ENCODE measurements at regions not wholly inside any gene's neighbourhood (a gene's known extent, or its start where the extent isn't known, plus 50 kb on each side); places are given as distances from the start of the nearest gene placed in this dataset.

DNA sequence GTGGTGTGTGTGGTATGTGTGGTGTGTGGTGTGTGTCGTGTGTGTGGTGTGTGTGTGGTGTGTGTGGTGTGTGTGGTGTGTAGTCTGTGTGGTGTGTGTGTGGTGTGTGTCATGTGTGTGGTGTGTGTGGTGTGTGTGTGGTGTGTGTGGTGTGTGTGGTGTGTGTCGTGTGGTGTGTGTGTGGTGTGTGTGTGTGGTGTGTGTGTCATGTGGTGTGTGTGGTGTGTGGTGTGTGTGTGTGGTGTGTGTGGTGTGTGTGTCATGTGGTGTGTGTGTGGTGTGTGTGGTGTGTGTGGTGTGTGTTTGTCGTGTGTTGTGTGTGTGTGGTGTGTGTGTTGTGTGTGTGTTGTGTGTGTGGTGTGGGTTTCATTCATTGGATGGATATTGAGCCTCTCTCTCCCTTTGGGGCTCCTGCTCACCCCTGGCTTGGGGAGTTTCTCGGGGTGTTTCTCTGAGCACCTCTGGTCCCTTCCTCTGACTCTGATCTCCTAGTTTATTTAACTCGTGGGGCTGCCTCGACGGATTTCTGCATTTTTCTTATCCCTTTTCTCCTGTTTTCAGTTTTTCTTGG is 145.8 kb downstream of the DNAJB6 start:
- DNase-seq = no peak

DNA sequence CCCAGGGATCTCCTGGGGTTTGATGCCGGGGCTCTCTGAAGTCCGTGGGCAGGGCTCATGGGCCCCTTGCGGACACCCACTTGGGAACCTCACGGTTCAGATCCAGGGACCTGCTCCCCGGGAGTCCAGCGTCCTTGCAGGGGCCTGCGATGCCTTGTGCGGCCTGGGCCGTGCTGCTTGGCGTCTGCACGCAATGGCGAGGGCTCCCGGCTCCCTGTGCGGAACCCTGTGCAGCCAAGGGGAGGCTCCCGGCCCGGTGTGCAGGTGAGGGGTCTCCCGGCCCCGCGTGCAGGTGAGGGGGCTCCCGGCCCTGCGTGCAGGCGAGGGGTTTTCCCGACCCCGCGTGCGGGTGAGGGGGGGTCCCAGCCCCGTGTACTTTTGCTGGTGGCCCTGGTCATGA is 146.7 kb downstream of the DNAJB6 start:
- DNase-seq = no peak

DNA sequence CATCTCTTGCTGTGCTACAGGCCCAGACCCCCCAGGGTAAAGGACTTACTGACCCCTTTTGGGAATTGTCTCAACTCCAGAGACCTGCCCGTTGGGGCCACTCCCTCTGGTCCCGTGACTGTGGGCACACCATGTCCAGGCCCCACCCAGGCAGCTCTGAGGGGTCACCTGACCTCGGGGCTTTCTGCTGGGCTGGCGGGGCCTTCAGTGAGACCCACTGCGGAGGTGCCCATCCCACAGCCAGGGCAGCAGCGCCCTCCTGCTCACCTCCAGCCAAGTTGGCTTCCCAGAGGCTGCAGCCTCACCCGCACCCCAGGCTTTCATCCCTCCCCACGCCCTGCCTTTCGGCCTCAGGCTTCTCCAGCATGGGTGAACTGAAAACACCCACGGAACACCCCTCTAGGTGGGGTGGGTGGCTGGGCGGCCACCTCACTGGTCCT is 147.2 kb downstream of the DNAJB6 start:
- no peak for DNase-seq

DNA sequence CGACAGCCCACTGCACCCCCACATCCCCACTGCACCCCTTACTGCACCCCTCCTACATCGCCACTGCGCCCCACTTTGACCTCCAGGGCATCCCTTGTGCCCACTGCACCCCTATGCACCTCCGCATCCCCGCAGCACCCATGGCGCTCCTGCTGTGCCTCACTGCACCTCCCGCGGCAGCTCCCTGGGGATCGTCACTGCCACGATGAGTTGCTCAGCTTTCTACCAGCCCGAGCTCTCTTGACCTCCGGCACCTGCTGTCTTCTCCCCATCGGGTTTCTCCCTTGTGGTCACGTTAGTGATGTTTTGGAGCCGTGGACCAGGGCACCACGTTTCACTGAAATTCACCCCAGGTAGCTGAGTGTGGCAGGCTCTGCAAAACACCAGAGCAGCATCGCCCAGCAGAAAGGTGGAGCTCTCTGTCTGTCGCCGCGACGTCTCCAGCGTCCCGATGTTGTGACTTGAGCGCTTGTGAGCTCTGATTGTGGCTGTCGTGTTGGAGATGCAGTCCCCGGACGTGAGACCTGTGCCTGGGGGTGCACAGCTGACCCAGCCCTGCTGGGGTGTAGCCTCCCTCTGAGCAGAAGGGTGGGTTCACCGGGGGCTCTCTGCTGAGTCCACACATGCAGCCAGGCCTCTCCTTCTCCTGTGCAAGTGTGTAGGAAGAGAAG is 147.7 kb downstream of the DNAJB6 start:
- no peak for DNase-seq

DNA sequence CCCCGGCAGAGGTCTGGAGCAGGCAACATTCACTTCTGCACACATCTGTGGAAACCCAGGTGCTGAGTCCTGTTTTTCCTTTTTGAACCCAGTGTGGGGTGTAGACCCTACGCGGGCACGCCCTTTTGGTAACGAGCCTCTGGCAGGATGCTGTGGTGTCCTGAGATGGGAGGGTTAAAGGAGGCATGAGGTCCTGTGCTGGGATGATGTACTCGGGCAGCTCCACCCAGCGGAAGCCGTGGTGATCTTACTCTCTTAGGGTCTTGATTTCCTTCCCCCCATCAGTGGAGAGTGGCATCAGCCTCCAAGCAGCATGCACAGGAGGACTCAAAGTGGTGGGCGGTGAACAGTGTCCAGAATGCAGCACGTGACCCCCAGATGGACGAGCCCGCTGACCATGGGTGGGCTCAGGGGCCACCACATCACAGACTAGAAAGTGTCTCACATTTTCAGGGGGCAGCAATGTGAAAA is 148.6 kb downstream of the DNAJB6 start:
- no peak for DNase-seq

DNA sequence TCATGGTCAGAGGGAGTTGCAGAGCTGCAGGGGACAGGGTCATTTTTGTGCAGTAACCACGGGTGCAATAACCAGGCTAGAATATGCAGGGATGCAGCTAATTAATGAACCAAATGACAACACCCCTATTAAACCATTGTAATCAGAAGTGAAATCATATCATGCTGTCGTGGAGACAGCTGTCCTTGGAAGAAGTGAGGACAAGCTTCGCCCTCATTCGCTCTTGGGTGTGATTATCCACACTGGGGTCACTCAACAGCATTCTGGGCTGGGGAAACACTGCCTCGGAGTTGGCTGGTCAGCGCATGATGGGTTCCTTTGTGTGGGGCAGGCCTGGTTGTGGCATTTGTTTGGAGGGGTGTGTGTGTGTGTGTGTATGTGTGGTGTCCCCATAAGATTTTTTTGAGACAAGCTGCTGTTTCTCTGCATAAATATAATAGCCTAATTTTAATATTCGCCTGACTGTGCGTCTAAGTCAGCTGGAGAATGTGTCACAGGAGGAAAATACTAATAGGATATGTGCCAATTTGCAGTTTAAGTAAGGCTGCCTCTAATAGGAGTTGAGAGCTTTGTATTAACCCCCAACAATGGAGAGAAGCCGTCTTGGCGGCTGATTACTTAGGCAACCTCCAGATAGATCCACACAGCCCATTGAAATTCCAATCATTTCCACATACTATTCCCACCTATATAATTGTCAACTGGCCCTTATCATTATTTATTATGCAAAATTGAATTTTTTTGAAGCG is 149.4 kb downstream of the DNAJB6 start:
- no peak for DNase-seq

DNA sequence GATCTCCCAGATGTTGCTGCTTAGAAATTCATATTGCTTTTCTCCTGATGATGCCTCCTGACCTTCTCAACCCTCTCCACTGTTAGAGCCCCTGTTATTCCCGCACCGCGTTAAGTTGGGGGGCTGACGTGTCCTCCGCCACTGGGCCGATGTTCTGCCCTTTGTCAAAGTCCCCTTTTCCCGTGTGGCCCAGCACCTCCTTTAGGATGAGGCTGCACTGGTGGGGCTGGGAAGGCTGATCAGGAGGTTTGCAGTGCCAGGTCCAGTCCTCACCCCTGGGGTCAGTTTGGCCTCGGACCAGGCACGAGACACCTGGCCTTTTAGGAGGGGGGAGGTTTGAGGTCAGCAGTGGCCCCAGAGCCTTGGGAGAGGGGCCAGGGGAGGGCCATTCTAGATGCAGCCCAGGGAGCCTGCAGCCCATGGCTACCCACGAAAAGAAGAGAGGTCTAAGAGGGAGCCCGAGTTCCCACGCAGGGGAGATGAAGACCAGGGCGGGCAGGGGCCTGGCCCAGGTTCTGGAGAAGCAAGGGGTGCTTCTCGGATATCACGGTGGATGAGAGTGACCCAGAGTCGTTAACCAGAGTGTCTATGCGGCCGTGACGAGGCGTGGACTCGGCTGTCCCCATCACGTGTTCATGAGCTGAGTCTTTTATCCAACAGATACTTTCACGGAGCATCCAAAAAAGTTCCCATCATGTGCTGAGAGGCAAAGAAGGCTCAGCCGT is 150.4 kb downstream of the DNAJB6 start:
- no peak for DNase-seq

DNA sequence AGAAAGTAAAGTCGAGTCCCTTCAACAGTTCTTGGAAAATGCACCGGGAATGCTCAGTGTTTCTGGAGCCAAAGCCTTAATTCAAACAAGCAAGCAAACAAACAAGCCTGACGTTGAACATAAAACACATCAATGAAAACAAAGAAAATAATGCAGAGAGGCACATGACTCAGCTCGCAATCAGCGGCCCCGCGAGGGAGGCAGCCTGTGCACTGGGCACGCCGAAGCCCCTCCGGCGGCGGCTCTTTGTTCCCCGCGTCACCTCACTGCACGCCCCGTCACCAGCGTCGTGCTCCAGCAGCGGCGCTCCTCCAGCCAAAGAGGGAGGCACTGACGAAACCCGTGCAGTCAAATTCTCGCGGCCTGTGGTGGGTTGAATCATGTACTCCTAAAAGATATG is 151.5 kb downstream of the DNAJB6 start:
- DNase-seq = no peak

DNA sequence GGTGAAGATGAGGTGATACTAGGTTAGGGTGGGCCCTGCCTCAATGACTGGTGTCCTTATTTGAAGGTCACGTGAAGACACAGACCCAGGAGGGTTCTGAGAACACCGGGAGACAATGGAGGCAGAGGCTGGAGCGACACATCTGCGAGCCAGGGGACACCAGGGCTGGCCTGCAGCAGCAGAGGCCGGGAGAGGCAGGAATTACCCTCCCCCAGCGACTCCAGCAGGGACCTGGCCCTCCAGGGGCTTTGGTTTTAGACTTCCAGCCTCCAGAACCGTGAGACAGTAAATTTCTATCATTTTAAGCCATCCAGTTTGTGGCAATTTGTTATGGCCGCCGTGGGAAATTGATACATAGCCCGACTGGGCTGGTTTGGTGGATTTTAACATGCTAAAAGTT is 152.2 kb downstream of the DNAJB6 start:
- no peak for DNase-seq

Data from NK-92 treated with Interleukin-12 subunit alpha and Interleukin-12 subunit beta, amount 100 ng/mL, for 24 hours (cell line).